K562 (cell line): ENCODE measurements at regions not wholly inside any gene's neighbourhood (a gene's known extent, or its start where the extent isn't known, plus 50 kb on each side); places are given as distances from the start of the nearest gene placed in this dataset.

Experiments
- BRCA1 ChIP-seq, 2 experiments: fragments of 450-650 bp in 1 of 2; sonication (generic) in 1 of 2; formaldehyde crosslinking in 1 of 2; IDR thresholded peaks; 2 replicates each; pipeline versions ENCODE4 v1.5.0 to v1.6.1; 2017 to 2020; ENCODE audit warnings: mild to moderate bottlenecking in 1 of 2, missing genetic modification reagents in 1 of 2
- CHCHD3 ChIP-seq: fragments of 250-450 bp; sonication (Bioruptor Pico); IDR thresholded peaks from 2 replicates; pipeline ENCODE4 v2.1.2; 2022; ENCODE audit warnings: mild to moderate bottlenecking
- CSDE1 ChIP-seq, 2 experiments: fragments of 450-650 bp; IDR thresholded peaks; 2 replicates each; pipeline ENCODE4 v1.6.1; 2016; ENCODE audit warnings: mild to moderate bottlenecking in 1 of 2
- FOXM1 ChIP-seq, 2 experiments: fragments of 450-650 bp in 1 of 2; sonication (generic) in 1 of 2; formaldehyde crosslinking in 1 of 2; IDR thresholded peaks; 2 replicates each; pipeline versions ENCODE4 v1.6.1 to v1.9.0; 2017 to 2022; ENCODE audit warnings: low read depth in 2 of 2, mild to moderate bottlenecking in 2 of 2, missing genetic modification reagents in 1 of 2, moderate library complexity in 1 of 2
- HEY1 ChIP-seq: fragments of 250-450 bp; sonication (Bioruptor Pico); IDR thresholded peaks from 2 replicates; pipeline ENCODE4 v1.5.0; 2020; ENCODE audit warnings: mild to moderate bottlenecking, moderate library complexity, borderline replicate concordance
- JUNB ChIP-seq: fragments of 450-650 bp; formaldehyde crosslinking; conservative IDR thresholded peaks from 2 replicates; pipeline ENCODE4 v1.4.0; 2020; ENCODE audit warnings: mild to moderate bottlenecking
- KAT7 ChIP-seq: sonication (generic); formaldehyde crosslinking; IDR thresholded peaks from 2 replicates; pipeline ENCODE4 v1.8.0; 2022; ENCODE audit warnings: missing genetic modification reagents, mild to moderate bottlenecking, borderline replicate concordance
- NRF1 ChIP-seq, 2 experiments: fragments of 450-650 bp; IDR thresholded peaks in 1 of 2; conservative IDR thresholded peaks in 1 of 2; 2 replicates each; pipeline ENCODE4 v1.6.1; 2014; ENCODE audit warnings: mild to moderate bottlenecking in 2 of 2
- RBM14 ChIP-seq: fragments of 200-400 bp; formaldehyde crosslinking; IDR thresholded peaks from 2 replicates; pipeline ENCODE4 v1.6.1; 2018; ENCODE audit warnings: low read depth, mild to moderate bottlenecking, low read length, moderate library complexity, borderline replicate concordance; ENCODE audit not compliant: insufficient read depth
- SMAD1 ChIP-seq: fragments of 150-350 bp; IDR thresholded peaks from 2 replicates; pipeline ENCODE4 v1.6.1; 2014; ENCODE audit warnings: low read length, low read depth; ENCODE audit not compliant: partially characterized antibody
- SMAD3 ChIP-seq: fragments of 450-650 bp; formaldehyde crosslinking; conservative IDR thresholded peaks from 2 replicates; pipeline ENCODE4 v1.4.0; 2020; ENCODE audit warnings: mild to moderate bottlenecking
- ZBTB1 ChIP-seq: sonication (generic); formaldehyde crosslinking; IDR thresholded peaks from 2 replicates; pipeline ENCODE4 v1.8.1; 2023; ENCODE audit warnings: missing genetic modification reagents, low read depth, mild to moderate bottlenecking, borderline replicate concordance
- ZNF551 ChIP-seq: fragments of 250-450 bp; sonication (Bioruptor Pico); IDR thresholded peaks from 2 replicates; pipeline ENCODE4 v1.5.0; 2021; ENCODE audit warnings: mild to moderate bottlenecking, moderate library complexity
- ZNF76 ChIP-seq: fragments of 250-450 bp; sonication (Bioruptor Pico); IDR thresholded peaks from 2 replicates; pipeline ENCODE4 v1.4.0; 2020; ENCODE audit warnings: mild to moderate bottlenecking, moderate library complexity, borderline replicate concordance
- TF ChIP-seq, protein P1 (sequence below): fragments of 450-650 bp; IDR thresholded peaks from 2 replicates; pipeline ENCODE4 v1.6.1; 2016; ENCODE audit warnings: mild to moderate bottlenecking
- TF ChIP-seq, protein P2 (sequence below): fragments of 250-450 bp; sonication (Bioruptor Pico); IDR thresholded peaks from 2 replicates; pipeline ENCODE4 v1.4.0; 2020
- TF ChIP-seq, protein P3 (sequence below): fragments of 450-650 bp; IDR thresholded peaks from 2 replicates; pipeline ENCODE4 v1.6.1; 2016
- TF ChIP-seq, protein P4 (sequence below): IDR thresholded peaks from 2 replicates; pipeline ENCODE4 v1.6.1; 2011; ENCODE audit warnings: borderline replicate concordance, low read depth, mild to moderate bottlenecking, moderate library complexity, low read length; ENCODE audit not compliant: insufficient read depth, poor library complexity, severe bottlenecking
- TF ChIP-seq, protein P5 (sequence below): sonication (generic); formaldehyde crosslinking; IDR thresholded peaks from 2 replicates; pipeline ENCODE4 v1.8.1; 2023; ENCODE audit warnings: mild to moderate bottlenecking, missing genetic modification reagents

DNA sequence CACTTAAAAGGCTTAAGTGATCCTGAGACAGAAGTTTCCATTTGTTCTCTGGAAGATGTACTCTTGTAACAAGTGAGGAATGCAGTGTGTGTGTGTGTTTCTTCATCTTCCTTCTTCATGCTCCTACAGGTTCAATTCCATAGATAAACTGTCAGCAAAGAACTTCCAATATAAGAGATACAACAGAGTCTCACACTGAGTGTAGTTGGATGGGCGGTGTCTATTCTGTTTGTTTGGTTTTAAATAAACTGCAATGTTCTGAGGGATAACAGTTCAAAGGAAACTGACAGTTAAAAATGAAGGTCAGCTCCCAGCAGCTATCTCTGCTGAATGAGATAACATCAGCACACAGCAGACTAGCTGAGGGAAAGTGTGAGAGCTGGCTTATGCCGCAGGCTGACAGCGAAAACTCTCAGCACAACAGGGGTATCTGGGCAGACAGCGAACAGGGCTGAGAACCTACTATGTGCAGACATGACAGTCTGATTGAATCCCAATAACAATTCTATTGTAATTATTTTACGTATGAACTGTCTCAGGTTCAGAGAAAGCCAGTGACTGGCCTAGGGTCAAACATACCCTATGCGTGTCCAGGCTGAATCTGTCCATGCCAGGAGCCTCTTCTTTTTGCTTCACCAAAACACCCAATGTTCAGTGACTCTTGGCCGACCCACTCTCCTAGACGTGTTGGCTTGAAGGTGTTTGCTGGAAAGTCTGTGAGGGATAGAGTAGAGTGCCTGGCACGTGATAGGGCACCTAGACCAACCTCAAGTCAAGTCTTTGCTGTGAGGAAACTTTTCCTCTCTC lies 201.9 kb upstream of the TRIB2 start (continued):
- TF ChIP-seq SMAD3 = no peak
- TF ChIP-seq, protein P1, sequence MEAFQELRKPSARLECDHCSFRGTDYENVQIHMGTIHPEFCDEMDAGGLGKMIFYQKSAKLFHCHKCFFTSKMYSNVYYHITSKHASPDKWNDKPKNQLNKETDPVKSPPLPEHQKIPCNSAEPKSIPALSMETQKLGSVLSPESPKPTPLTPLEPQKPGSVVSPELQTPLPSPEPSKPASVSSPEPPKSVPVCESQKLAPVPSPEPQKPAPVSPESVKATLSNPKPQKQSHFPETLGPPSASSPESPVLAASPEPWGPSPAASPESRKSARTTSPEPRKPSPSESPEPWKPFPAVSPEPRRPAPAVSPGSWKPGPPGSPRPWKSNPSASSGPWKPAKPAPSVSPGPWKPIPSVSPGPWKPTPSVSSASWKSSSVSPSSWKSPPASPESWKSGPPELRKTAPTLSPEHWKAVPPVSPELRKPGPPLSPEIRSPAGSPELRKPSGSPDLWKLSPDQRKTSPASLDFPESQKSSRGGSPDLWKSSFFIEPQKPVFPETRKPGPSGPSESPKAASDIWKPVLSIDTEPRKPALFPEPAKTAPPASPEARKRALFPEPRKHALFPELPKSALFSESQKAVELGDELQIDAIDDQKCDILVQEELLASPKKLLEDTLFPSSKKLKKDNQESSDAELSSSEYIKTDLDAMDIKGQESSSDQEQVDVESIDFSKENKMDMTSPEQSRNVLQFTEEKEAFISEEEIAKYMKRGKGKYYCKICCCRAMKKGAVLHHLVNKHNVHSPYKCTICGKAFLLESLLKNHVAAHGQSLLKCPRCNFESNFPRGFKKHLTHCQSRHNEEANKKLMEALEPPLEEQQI = peak; percentile 81; the same call in 1 of the 2 replicates
- TF ChIP-seq ZNF551 = no peak
- TF ChIP-seq CSDE1 (IDR thresholded peaks at IDR 0.05) = no peak
- TF ChIP-seq BRCA1 (IDR thresholded peaks at IDR 0.05) = no peak
- TF ChIP-seq BRCA1 (CRISPR knock-in tag; IDR thresholded peaks at IDR 0.05) = no peak
- TF ChIP-seq NRF1 (conservative IDR thresholded peaks at IDR 0.05 in 1 of 2, IDR thresholded peaks at IDR 0.05 in 1 of 2) = peak in 1 of 2 experiments; percentile 7; a peak in 1 of 4 replicates
- TF ChIP-seq, protein P2, sequence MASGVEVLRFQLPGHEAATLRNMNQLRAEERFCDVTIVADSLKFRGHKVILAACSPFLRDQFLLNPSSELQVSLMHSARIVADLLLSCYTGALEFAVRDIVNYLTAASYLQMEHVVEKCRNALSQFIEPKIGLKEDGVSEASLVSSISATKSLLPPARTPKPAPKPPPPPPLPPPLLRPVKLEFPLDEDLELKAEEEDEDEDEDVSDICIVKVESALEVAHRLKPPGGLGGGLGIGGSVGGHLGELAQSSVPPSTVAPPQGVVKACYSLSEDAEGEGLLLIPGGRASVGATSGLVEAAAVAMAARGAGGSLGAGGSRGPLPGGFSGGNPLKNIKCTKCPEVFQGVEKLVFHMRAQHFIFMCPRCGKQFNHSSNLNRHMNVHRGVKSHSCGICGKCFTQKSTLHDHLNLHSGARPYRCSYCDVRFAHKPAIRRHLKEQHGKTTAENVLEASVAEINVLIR = no peak
- TF ChIP-seq, protein P3, sequence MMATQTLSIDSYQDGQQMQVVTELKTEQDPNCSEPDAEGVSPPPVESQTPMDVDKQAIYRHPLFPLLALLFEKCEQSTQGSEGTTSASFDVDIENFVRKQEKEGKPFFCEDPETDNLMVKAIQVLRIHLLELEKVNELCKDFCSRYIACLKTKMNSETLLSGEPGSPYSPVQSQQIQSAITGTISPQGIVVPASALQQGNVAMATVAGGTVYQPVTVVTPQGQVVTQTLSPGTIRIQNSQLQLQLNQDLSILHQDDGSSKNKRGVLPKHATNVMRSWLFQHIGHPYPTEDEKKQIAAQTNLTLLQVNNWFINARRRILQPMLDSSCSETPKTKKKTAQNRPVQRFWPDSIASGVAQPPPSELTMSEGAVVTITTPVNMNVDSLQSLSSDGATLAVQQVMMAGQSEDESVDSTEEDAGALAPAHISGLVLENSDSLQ = peak; percentile 90
- TF ChIP-seq CHCHD3 (CRISPR knock-in tag) = no peak
- TF ChIP-seq KAT7 (CRISPR knock-in tag) = no peak
- no peak for TF ChIP-seq SMAD1
- TF ChIP-seq, protein P4, sequence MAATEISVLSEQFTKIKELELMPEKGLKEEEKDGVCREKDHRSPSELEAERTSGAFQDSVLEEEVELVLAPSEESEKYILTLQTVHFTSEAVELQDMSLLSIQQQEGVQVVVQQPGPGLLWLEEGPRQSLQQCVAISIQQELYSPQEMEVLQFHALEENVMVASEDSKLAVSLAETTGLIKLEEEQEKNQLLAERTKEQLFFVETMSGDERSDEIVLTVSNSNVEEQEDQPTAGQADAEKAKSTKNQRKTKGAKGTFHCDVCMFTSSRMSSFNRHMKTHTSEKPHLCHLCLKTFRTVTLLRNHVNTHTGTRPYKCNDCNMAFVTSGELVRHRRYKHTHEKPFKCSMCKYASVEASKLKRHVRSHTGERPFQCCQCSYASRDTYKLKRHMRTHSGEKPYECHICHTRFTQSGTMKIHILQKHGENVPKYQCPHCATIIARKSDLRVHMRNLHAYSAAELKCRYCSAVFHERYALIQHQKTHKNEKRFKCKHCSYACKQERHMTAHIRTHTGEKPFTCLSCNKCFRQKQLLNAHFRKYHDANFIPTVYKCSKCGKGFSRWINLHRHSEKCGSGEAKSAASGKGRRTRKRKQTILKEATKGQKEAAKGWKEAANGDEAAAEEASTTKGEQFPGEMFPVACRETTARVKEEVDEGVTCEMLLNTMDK = no peak
- no peak for TF ChIP-seq HEY1 (CRISPR knock-in tag)
- TF ChIP-seq JUNB (CRISPR knock-in tag) = no peak
- TF ChIP-seq ZNF76 (CRISPR knock-in tag) = no peak
- TF ChIP-seq, protein P5, sequence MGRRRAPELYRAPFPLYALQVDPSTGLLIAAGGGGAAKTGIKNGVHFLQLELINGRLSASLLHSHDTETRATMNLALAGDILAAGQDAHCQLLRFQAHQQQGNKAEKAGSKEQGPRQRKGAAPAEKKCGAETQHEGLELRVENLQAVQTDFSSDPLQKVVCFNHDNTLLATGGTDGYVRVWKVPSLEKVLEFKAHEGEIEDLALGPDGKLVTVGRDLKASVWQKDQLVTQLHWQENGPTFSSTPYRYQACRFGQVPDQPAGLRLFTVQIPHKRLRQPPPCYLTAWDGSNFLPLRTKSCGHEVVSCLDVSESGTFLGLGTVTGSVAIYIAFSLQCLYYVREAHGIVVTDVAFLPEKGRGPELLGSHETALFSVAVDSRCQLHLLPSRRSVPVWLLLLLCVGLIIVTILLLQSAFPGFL (CRISPR knock-in tag) = no peak
- TF ChIP-seq FOXM1 (IDR thresholded peaks at IDR 0.05; ENCODE audit: low read depth) = peak; percentile 98
- no peak for TF ChIP-seq FOXM1 (CRISPR knock-in tag; IDR thresholded peaks at IDR 0.05; ENCODE audit: low read depth)
- TF ChIP-seq RBM14 = no peak
- no peak for TF ChIP-seq ZBTB1 (CRISPR knock-in tag)
